GM19397 (cell line): ENCODE measurements at regions not wholly inside any gene's neighbourhood (a gene's known extent, or its start where the extent isn't known, plus 50 kb on each side); places are given as distances from the start of the nearest gene placed in this dataset.
"Not testable (repeated sequence)": the region's sequence is repeated elsewhere in the genome, so short reads cannot be mapped to it uniquely, and the experiment has no call there.

Experiments
- ATAC-seq: cut with Tn5 transposase; IDR thresholded peaks from one replicate; pipeline ENCODE4 v1.9.1; 2021; ENCODE audit warnings: mild to moderate bottlenecking, moderate library complexity; ENCODE audit not compliant: unreplicated experiment

GRCh38 chr14:29982171-29982570 is 54.5 kb upstream of the PRKD1 start:
- no peak for ATAC-seq

GRCh38 chr14:29982993-29983392 is 55.3 kb upstream of the PRKD1 start:
- ATAC-seq: no peak

DNA sequence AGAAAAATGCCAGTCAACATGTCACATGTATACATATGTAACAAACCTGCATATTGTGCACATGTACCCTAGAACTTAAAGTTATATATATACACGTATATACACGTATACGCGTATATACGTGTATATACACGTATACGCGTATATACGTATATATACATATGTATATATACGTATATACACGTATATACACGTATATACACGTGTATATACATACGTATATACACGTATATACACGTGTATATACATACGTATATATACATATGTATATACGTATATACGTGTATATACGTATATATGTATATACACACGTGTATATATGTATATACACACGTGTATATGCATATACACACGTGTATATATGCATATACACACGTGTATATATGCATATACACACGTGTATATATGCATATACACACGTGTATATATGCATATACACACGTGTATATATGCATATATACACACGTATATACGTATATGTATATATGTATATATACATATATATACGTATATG is 62.8 kb upstream of the PRKD1 start:
- not testable (repeated sequence) for ATAC-seq

- no peak for ATAC-seq
These were observed 63.3 kb upstream of the PRKD1 start for GRCh38 chr14:29990993-29991392.

GRCh38 chr14:29993143-29993542 is 65.5 kb upstream of the PRKD1 start:
- ATAC-seq: no peak

GRCh38 chr14:29999013-29999539 is 71.4 kb upstream of the PRKD1 start:
- ATAC-seq: no peak

- ATAC-seq: no peak
These were observed 75.2 kb upstream of the PRKD1 start for GRCh38 chr14:30002859-30003258.

DNA sequence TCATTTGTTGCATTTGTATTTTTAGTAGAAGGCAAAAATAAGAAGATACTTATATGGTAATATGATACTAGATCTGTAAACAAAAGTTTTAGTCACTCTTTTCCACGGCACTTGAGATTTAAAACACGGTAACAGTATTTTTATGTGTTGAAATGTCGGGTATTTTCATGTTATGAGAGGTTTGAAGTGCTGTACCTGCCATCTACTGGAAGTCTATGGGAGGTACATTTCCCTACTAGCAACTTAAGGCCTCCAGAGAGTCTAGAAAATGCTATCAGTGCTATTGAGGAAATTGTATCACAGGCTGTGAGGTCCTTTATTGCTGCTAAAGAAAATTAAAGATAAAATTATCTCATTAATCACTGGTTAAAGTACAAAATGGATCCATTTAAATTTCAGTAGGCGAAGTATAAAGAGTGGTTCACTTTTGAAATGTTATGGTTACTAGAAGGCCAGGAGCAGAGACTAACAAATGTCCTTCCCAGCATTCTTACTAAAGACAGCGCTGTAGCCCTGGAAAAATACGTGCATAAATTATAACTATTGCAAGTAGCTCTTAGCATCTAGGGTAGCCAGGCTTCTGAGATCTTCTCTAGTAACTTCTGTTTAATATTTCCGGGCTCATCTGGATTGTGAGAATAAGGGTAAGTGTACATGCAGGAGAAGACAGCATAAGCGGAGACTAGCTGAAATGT is 77.6 kb upstream of the PRKD1 start:
- ATAC-seq: no peak

DNA sequence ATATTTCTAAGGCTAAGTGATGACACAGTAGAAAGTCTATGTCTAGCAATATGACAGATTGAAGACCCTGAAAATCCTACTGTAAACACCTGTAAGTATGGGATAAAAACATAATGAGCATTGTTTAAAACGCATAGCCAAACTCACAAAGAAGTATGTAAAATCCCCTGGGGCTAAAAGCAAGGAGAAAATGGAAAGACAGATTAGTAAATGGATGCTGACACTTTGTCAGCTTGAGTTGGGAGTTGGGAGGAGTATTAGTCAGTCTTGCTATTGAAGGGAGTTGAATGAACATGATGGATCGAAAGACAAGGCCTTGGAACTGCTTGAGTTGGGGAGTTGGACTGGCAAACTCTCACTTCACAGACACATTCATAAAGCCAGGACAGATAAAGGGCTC is 79.0 kb upstream of the PRKD1 start:
- ATAC-seq: no peak

GRCh38 chr14:30015489-30015888 is 87.8 kb upstream of the PRKD1 start:
- no peak for ATAC-seq

DNA sequence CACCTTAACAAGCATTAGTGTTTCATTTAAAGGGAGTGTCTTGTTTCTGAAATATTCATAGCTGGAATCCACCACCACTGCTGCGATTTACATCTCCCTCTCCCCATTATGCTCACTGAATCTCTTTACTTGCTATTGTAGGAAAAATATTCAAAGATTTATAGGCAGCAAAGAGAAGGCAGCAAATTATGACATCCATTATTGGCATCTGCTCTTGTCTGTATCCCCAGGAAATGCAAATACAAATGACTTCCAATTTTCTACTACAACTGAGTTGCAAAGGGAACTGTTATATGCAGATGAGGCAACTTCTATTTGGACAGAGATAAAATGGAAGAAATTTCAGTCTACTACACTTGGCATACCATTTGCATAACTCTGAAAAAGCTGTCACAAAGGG is 88.4 kb upstream of the PRKD1 start:
- ATAC-seq: no peak

- no peak for ATAC-seq
These were observed 89.8 kb upstream of the PRKD1 start for GRCh38 chr14:30017370-30017993.

DNA sequence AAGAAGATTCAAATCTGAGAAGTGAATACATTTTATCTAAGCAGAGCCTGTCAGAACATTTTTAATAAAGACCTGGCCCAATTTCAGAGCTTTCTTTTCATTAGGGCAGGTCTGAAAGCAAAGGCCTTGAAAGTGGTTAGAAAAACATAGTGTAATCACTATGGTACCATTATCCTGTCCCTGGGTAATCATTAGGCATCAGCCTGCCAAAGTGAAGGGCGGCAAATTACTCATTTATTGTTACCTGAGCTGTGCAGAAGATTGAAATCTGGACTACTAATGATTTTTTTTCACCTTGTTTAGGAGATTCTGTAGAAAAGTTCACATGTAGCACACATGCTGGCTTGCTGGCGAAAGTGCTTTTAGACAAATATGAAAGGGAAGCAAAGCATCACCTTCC is 92.6 kb upstream of the PRKD1 start:
- ATAC-seq: no peak

GRCh38 chr14:30020687-30021086 is 93.0 kb upstream of the PRKD1 start:
- ATAC-seq: no peak

DNA sequence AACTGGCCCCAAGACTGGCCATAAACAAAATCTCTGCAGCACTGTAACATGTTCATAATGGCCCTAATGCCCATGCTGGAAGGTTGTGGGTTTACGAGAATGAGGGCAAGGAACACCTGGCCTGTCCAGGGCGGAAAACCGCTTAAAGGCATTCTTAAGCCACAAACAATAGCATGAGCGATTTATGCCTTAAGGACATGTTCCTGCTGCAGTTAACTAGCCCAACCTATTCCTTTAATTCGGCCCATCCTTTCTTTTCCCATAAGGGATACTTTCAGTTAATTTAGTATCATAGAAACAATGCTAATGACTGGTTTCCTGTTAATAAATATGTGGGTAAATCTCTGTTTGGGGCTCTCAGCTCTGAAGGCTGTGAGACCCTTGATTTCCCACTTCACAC is 95.7 kb upstream of the PRKD1 start:
- not testable (repeated sequence) for ATAC-seq

- ATAC-seq: no peak
These were observed 106.5 kb upstream of the PRKD1 start for GRCh38 chr14:30034152-30034551.

GRCh38 chr14:30035361-30035760 is 107.7 kb upstream of the PRKD1 start:
- no peak for ATAC-seq

DNA sequence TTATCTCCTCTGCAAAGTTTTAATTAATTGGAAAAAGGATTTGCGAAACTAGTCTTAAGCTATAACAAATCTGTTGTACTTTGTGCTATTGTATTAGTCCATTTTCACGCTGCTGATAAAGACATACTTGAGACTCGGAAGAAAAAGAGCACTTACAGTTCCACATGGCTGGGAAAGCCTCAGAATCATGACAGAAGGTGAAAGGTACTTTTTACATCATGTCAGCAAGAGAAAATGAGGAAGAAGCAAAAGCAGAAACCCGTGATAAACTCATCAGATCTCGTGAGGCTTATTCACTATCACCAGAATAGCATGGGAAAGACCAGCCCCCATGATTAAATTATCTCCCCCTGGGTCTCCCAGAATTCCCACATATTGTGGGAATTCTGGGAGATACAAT is 118.1 kb upstream of the PRKD1 start:
- no peak for ATAC-seq

DNA sequence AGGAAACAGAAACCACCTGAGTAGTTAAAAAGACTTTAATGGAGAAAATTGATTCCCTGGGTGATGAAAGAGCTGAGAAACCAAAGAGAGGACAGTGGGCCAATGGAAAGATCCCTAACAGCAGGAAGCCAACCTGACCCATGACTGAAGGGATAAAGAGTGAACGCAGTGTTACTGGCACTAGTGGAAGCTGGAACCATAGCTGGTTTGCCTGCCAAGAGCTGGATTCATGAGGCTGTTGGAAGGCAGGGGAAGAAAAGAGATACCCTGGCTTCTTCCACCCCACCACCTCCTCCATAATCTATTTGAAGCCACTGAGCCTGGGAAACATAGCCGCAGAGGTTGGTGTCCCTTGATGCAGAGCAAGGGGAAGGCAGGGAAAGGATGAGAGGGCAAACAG is 125.5 kb upstream of the PRKD1 start:
- no peak for ATAC-seq

DNA sequence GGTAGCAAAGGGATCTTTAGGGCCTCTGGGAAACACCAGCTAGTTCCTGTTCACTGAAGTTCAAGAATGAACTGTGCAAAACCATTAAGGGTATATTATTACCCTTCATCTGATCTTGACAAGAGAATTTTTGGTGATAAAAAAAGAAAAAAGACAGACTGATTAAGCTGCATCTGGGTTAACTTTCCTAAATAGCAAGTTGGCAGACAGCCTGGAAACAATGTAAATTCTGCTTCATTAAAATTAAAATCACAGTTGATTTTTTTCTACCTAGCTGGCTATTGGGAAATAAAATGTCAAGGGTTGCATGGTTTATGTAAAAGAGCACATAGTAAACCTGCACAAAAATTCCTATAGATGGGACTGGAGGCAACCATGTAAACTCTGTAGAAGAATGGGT is 126.6 kb upstream of the PRKD1 start:
- ATAC-seq: no peak

- ATAC-seq: no peak
These were observed 130.8 kb upstream of the PRKD1 start for GRCh38 chr14:30058401-30058800.

DNA sequence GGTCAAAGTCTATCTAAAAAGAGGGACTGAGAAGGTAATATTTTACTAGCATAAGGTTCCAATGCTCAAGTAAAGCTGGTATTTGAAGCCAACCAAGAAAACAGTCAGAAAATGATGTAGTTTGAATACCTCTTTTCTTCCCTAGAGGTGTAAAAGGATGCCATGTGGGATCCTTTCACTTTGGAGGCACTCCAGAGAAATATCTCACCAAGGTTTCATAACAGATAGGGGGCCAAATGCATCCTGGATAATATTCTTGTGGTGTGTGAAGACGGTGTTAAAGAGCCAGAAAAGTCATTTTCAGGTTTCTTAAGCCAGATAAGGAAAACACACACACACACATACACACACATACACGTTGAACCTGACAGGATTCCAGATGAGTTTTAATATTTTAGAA is 136.1 kb upstream of the PRKD1 start:
- no peak for ATAC-seq
